ENCODE measurements at regions not wholly inside any gene's neighbourhood (a gene's known extent, or its start where the extent isn't known, plus 50 kb on each side); places are given as distances from the start of the nearest gene placed in this dataset.

DNA sequence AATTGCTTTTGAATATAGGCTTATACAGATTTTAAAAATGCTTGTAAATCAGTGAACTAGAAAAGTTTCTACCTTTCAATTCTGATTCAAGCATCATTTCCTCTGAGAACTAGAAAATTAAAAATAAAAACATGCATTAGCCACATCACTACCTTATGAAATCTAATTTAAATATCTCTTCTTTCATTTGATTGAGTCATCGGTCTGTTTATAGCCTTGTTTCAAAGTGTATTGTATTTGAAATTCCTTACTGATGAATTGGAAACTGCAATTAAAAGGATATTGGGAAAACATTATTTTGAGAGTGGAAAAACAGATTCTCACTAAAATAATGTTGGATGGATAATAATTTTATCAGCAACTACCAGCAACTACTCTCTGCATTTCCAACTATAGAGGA, 717.7 kb upstream of the FAM98A start:
- Histone ChIP-seq H3K79me2 (replicated peaks; ENCODE audit: insufficient read depth, low read length) (no peaks in the 10 kb centered on the region), H3F3A (ENCODE audit: insufficient read depth, low read length, poor library complexity, severe bottlenecking) (no peaks in the 10 kb centered on the region), H3K9ac (ENCODE audit: low read length) (no peak overlapping the region), H4K20me1 (ENCODE audit: insufficient read depth) (no peaks in the 10 kb centered on the region), H2AFZ (ENCODE audit: low read depth, low read length) (no peak overlapping the region), H3K4me3 (ENCODE audit: low read length) (no peak overlapping the region), H3K9me3 (ENCODE audit: low read length) (no peaks in the 10 kb centered on the region), H3K4me2 (ENCODE audit: low read length) (no peak overlapping the region), H3K27me3 (ENCODE audit: insufficient read depth, low read depth, low read length) (no peaks in the 10 kb centered on the region), H3K36me3 (ENCODE audit: insufficient read depth, low read length) (no peaks in the 10 kb centered on the region), H3K9me2 (ENCODE audit: insufficient read depth, low read length) (no peaks in the 10 kb centered on the region), H3K27ac (ENCODE audit: low read length) (no peak overlapping the region)
- TF ChIP-seq TAF1 (IDR thresholded peaks at IDR 0.05; ENCODE audit: low read depth), result no peak
- TF ChIP-seq RAD21 (conservative IDR thresholded peaks at IDR 0.05), result no peak
- TF ChIP-seq POLR2AphosphoS5 (IDR thresholded peaks at IDR 0.05), result no peak

DNA sequence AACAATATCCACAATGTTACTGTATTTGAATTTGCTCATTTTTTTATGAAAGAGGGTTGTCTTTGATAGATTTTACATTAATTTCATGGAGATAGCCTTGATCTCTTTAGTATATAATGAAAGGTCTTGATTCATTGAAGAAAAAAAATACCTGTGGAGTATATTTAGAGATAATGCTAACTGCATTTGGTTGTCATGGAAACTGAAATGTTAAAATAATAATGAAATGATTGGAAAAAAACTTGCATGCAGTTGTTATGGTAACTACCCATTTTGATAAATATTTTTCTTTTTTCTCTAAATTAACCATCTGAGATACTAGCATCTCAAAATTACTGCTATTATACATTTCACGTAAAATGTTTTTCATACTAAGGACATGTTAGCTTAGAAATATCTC, 712.7 kb upstream of the FAM98A start:
- no peaks in the 10 kb centered on the region for H3K9me3 ChIP-seq (ENCODE audit: low read length)
- H3K9ac ChIP-seq (ENCODE audit: low read length), result no peak overlapping the region
- no peaks in the 10 kb centered on the region for H3F3A ChIP-seq (ENCODE audit: insufficient read depth, low read length, poor library complexity, severe bottlenecking)
- H3K9me2 ChIP-seq (ENCODE audit: insufficient read depth, low read length), result no peaks in the 10 kb centered on the region
- no peak overlapping the region for H3K27ac ChIP-seq (ENCODE audit: low read length)
- H3K4me3 ChIP-seq (ENCODE audit: low read length), result no peak overlapping the region
- H3K4me2 ChIP-seq (ENCODE audit: low read length), result no peak overlapping the region
- no peak overlapping the region for H2AFZ ChIP-seq (ENCODE audit: low read depth, low read length)
- no peaks in the 10 kb centered on the region for H4K20me1 ChIP-seq (ENCODE audit: insufficient read depth)
- no peaks in the 10 kb centered on the region for H3K36me3 ChIP-seq (ENCODE audit: insufficient read depth, low read length)
- TF ChIP-seq TAF1 (IDR thresholded peaks at IDR 0.05; ENCODE audit: low read depth), result no peak
- peak; percentile 21 for TF ChIP-seq EP300 (conservative IDR thresholded peaks at IDR 0.05; ENCODE audit: poor library complexity, severe bottlenecking)
- no peaks in the 10 kb centered on the region for H3K79me2 ChIP-seq (replicated peaks; ENCODE audit: insufficient read depth, low read length)
- no peaks in the 10 kb centered on the region for H3K27me3 ChIP-seq (ENCODE audit: insufficient read depth, low read depth, low read length)

DNA sequence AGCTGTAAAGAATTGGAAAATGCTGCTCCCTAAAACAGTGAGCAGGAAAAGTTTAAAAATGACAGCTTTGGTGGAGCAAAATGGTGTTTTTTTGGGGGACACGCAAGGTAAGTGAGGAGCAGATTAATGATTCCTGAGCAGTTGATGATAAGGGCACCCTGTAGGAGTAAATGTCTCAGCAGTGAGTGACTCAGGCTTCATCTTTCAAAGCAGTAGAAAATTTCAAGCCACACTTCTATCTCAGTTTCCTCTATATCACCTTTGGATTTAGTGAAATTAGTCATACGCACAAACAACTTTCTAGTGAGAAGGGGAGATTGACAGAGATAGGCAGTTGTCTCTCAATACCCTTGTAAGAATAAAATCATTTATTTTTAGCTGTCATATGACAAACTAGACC, 709.0 kb upstream of the FAM98A start:
- Histone ChIP-seq H3K27ac (ENCODE audit: low read length) (no peak overlapping the region), H3F3A (ENCODE audit: insufficient read depth, low read length, poor library complexity, severe bottlenecking) (no peaks in the 10 kb centered on the region), H2AFZ (ENCODE audit: low read depth, low read length) (no peak overlapping the region), H3K36me3 (ENCODE audit: insufficient read depth, low read length) (no peaks in the 10 kb centered on the region), H3K9me2 (ENCODE audit: insufficient read depth, low read length) (no peaks in the 10 kb centered on the region), H3K9ac (ENCODE audit: low read length) (no peak overlapping the region), H3K4me2 (ENCODE audit: low read length) (no peak overlapping the region), H3K4me3 (ENCODE audit: low read length) (no peak overlapping the region), H3K79me2 (replicated peaks; ENCODE audit: insufficient read depth, low read length) (no peaks in the 10 kb centered on the region), H3K27me3 (ENCODE audit: insufficient read depth, low read depth, low read length) (no peaks in the 10 kb centered on the region), H3K9me3 (ENCODE audit: low read length) (no peaks in the 10 kb centered on the region), H4K20me1 (ENCODE audit: insufficient read depth) (no peaks in the 10 kb centered on the region)
- TF ChIP-seq EP300 (conservative IDR thresholded peaks at IDR 0.05; ENCODE audit: poor library complexity, severe bottlenecking) (no peak), SMC3 (conservative IDR thresholded peaks at IDR 0.05; ENCODE audit: poor library complexity) (no peak), POLR2AphosphoS5 (IDR thresholded peaks at IDR 0.05) (no peak), TAF1 (IDR thresholded peaks at IDR 0.05; ENCODE audit: low read depth) (no peak), RAD21 (conservative IDR thresholded peaks at IDR 0.05) (no peak), EZH2 (IDR thresholded peaks at IDR 0.05; ENCODE audit: borderline replicate concordance, insufficient read depth, low read length, poor library complexity, severe bottlenecking) (no peak), MXI1 (conservative IDR thresholded peaks at IDR 0.05; ENCODE audit: poor library complexity, severe bottlenecking) (no peak)
- TF ChIP-seq, protein P1, sequence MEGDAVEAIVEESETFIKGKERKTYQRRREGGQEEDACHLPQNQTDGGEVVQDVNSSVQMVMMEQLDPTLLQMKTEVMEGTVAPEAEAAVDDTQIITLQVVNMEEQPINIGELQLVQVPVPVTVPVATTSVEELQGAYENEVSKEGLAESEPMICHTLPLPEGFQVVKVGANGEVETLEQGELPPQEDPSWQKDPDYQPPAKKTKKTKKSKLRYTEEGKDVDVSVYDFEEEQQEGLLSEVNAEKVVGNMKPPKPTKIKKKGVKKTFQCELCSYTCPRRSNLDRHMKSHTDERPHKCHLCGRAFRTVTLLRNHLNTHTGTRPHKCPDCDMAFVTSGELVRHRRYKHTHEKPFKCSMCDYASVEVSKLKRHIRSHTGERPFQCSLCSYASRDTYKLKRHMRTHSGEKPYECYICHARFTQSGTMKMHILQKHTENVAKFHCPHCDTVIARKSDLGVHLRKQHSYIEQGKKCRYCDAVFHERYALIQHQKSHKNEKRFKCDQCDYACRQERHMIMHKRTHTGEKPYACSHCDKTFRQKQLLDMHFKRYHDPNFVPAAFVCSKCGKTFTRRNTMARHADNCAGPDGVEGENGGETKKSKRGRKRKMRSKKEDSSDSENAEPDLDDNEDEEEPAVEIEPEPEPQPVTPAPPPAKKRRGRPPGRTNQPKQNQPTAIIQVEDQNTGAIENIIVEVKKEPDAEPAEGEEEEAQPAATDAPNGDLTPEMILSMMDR (IDR thresholded peaks at IDR 0.05; ENCODE audit: poor library complexity, severe bottlenecking), result no peak
- TF ChIP-seq, protein P2, sequence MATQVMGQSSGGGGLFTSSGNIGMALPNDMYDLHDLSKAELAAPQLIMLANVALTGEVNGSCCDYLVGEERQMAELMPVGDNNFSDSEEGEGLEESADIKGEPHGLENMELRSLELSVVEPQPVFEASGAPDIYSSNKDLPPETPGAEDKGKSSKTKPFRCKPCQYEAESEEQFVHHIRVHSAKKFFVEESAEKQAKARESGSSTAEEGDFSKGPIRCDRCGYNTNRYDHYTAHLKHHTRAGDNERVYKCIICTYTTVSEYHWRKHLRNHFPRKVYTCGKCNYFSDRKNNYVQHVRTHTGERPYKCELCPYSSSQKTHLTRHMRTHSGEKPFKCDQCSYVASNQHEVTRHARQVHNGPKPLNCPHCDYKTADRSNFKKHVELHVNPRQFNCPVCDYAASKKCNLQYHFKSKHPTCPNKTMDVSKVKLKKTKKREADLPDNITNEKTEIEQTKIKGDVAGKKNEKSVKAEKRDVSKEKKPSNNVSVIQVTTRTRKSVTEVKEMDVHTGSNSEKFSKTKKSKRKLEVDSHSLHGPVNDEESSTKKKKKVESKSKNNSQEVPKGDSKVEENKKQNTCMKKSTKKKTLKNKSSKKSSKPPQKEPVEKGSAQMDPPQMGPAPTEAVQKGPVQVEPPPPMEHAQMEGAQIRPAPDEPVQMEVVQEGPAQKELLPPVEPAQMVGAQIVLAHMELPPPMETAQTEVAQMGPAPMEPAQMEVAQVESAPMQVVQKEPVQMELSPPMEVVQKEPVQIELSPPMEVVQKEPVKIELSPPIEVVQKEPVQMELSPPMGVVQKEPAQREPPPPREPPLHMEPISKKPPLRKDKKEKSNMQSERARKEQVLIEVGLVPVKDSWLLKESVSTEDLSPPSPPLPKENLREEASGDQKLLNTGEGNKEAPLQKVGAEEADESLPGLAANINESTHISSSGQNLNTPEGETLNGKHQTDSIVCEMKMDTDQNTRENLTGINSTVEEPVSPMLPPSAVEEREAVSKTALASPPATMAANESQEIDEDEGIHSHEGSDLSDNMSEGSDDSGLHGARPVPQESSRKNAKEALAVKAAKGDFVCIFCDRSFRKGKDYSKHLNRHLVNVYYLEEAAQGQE (IDR thresholded peaks at IDR 0.05; ENCODE audit: borderline replicate concordance), result no peak
